Tibial nerve (tissue), 3 donors: ENCODE measurements at regions not wholly inside any gene's neighbourhood (a gene's known extent, or its start where the extent isn't known, plus 50 kb on each side); places are given as distances from the start of the nearest gene placed in this dataset.

ENCODE experiments used
- EP300 ChIP-seq, 2 donors: sonication (generic); formaldehyde crosslinking; IDR thresholded peaks; one replicate each; pipeline ENCODE4 v1.6.1; 2017; ENCODE audit warnings: antibody characterized with exemption in 2 of 2, mild to moderate bottlenecking in 1 of 2
- POLR2A ChIP-seq, 2 donors: fragments of 450-650 bp; IDR thresholded peaks; one replicate each; pipeline ENCODE4 v1.6.1; 2017; ENCODE audit warnings: antibody characterized with exemption in 2 of 2, mild to moderate bottlenecking in 2 of 2, moderate library complexity in 2 of 2

- TF ChIP-seq POLR2A (IDR thresholded peaks at IDR 0.05) (no peak), EP300 (IDR thresholded peaks at IDR 0.05) (no peak)
Measured at GRCh38 chr13:105902396-105902795, 633.1 kb downstream of the EFNB2 start.
